Stimulated activated naive CD8-positive, alpha-beta T cell treated with anti-CD3 and anti-CD28 coated beads, Interleukin-15, Interleukin-2, amounts not matched to agents 100 U/mL and 50 U/mL, for 24 hours (primary cell): ENCODE measurements at regions not wholly inside any gene's neighbourhood (a gene's known extent, or its start where the extent isn't known, plus 50 kb on each side); places are given as distances from the start of the nearest gene placed in this dataset.

Source experiments
- ATAC-seq: fragments of 150-1000 bp; cut with Tn5 transposase; one replicate; pipeline ENCODE4 v1.10.0; 2021
- DNase-seq: peaks from one replicate; pipeline ENCODE4 v3.0.0; 2021

DNA sequence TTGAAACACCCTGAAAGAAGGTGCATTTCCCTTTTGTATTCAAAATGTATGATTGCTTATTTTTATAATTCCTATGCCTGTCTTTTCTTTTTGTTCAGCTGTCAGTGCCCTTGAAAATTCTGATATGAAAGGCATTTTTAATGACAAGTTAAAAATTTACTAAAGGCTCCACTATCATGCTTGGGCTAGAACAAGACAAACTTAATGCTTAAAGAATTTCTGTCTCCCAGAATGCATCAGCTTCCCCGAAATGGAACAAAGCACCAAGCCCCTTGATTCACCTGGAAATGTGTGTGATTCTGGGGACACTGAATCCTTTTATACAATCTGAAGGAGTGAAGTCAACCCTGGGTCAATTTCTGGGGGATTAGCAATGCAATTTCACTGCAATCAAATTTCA lies 457.5 kb downstream of the LMO4 start:
- DNase-seq (no peak), ATAC-seq (no peak)

DNA sequence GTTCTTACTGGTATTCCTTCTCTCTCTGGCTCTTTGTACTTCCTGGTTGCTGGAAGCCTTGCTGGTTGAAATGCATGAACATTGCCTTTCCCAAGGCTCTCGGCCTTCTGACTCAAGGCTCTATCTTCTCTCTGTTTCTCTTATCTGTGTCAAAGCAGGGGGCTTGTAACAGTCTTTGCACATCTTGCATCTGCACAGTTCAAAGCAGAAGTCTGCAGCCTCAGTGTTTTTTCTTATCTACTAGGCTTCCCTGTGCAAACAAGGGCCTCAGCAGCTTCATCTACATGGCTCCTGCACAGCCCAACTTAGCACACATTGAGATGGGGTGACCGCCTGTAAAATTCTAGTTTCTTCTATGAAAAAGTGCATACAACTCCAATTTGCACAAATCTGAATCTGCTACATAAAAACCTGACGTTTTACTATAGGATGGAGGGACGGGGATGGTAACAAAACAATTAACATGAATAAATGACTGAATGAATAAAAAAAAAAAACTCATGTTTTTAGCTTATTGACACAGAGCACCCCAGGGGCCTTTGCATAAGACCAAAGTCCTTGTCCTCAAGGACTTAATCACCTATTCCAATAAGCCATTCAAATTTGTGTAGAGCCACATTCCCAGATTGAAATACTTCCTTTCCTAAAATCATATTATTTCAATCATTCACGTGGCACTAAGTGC lies 458.3 kb downstream of the LMO4 start:
- ATAC-seq (no peak), DNase-seq (no peak)

DNA sequence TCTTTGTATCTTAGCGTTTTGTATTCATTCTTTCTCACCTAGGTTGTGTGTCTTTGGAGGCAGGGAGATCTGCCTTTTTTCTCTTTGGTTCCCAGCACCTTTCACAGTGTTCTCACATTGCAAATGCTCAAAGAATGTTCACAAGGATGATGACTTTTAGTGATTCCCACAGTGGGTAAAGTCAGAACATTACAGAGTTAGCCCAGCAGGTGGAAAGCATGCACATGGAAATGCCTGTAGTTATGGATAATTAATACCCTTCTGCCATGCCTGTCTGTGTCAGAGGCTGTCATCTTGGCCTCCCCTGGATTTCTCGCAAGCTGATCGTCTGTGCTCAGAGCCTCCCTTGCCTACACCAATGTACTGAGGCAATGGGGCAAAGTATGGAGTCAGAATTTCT lies 458.9 kb downstream of the LMO4 start:
- DNase-seq (no peak), ATAC-seq (no peak)

DNA sequence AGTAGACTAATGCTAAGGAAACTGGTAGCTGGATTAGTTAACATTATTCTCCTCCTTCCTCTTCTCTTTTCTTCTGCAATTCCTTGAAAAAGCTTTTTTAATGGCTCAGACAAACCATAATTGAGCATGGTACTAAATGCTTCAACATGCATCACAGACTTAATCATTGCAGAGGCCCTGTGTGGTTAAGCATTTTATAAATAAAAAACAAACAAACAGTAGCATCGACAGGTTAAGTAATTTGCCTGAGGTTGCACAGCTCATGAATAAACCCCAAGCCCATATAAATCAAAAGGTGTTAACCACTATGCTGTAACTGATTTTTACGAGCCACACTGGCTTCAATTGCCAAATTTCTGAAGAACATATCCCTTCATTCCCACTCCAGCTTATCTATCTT lies 462.1 kb downstream of the LMO4 start:
- DNase-seq (no peak), ATAC-seq (no peak)

DNA sequence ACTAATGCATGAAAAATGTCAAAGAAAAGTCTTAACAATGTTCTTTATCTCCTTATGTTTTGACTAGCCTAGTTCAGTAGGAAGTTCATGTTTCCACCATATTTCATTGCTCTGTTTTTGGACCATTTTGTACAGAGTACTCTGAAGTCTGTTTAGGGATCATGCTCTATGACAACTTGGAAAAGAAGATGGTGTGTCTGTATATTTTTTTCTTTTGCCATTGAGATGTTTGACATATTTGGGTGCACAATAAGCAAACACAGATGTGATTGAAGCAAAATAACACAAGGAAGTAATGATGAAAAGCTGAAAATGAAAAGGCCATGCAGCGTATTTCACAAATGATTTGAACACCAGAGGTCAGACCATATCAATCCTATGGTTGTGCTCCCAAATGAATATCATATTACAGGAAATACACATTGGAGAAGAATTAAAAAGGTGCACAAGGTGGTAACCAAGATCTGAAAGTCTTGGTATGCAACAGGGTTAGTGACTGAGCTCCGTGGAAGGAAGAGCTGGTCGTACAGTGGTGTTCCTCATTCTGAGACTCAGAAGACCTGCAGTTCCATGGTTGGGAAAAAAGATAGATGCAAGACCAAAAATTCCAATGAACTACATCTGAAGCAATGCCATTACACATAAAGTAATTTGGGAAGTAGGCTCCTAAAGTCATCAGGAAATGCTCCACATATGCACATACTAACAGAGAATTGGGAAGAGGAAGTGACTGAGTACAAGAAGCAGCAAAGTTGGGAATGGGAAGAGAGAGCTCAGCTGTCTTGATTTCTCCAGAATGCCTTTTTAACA lies 463.5 kb downstream of the LMO4 start:
- no peak for ATAC-seq
- no peak for DNase-seq

DNA sequence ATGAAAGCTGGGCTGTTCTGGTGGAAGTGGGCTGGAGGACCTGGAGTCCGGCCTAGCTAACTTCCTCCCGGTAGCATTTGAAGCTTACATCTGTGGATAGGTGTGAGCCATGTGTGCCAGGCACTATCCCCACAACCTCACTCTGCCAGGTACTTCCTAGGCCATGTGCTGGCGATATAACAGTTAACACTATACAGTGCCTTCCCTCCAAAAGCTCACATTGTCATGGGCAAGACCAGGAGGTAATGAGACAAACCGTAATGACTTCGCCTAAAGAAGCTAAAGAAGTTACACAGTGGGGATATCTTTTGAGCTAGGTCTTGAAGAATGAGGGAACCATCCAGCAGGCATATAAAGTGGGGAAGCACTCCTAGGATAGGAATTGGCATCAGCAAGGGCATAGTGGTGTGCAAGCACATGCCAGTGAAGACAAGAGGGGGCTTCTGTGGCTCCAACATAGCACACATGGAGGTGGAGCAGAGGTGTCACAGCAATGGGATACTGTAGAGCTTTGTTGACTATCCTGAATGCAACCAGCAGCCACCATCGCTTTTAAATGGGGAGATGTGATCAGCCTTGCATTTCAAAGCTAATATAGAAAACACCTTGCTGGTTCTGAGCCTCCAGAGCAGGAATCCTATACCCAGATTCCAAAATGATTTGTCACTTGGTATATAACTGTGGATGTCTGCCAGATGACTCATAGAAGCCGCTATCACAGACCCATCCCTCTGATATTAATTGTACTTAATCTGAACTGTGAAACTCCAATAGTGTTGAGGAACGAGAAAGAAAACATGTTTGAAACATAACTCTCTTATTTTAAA lies 466.3 kb downstream of the LMO4 start:
- DNase-seq (no peak), ATAC-seq (no peak)

DNA sequence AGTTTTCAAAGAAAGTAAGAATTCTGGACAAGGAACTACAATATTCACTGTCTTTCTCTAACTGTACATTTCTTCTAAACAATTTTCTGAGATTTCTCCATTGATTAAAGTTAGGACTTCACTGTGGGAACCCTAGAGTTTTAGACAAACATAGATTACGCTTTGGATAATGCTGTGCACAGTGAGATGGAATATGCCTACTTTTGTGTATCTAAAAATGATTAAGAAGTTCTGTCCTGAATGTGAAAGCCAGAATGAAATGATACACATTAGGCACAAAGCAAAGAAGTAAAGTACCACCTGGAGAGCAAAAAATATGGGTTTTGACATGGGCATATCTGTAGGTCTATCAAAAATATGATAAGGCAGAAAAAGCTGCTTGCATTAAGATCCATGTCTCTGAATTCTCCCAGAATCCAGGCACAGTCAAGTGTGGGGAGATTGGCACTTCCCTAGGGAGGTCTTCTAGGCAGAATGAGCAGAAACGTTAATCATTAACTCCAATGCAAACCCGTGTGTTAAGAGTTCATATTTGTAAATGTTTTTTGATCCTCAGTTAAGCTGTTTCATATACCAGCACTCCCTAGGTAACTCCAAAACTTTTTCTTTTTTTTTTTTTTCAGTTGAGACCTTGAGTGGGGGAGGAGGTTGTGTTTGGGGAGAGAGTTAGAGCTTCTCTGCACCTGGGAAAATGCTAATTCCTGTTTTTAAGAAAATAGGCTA lies 467.1 kb downstream of the LMO4 start:
- DNase-seq: no peak
- ATAC-seq: no peak

DNA sequence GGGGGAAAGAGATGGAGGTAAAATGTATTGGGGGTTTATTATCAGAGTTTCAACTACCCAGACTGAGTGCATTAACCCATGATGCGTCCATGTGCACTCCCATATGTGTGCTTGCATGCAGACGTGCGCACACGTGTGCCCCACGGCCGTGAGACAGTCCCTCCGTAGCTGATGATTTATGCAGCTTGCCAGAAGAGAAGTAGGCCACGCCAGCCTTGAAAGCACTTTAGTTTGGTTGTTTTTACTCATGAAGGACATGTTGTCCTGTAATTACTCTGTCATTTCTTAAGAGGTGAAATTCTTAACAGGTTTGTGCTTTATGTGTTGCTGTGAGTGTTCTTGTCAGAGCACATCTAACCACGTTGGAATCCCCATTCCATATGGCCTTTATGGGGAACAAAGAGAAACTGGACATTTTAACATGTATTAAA lies 467.8 kb downstream of the LMO4 start:
- DNase-seq (no peak), ATAC-seq (no peak)

DNA sequence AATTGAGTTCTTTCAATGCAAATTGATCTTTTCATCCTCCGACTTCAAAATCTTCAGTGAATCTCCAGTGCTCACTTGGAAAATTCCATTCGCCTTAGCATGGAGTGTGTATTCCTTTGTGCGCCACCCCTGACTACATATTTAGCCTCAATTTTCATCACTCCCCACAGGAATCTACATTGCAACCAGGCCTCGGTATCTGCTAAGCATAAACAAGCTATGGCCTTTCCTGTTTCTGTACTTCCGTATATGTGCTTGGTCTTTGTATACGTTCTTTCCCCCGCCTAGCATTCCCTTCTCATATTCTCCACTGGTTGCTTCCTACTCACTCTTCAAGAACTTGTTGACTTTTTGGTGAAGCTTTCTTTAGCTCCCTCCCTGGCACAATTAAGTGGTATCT lies 470.8 kb downstream of the LMO4 start:
- ATAC-seq (no peak), DNase-seq (no peak)

DNA sequence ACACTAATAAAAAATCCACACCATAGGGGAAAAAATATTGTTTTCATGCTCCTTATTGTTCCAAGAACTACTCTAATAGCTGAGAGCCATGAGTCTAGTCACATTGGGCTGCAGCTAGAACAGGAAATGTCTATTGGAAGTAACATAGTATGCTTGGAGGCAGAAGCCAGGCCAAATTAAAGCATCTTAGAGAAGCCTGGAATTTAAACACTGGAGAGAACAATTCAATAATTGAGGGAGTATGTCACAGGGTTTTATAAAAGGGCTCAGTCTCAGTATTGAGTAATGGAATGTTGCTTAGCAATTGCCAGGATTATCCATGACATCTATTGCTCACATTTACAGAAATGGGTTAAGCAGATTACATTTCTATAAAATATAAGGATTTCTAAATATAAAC lies 471.3 kb downstream of the LMO4 start:
- DNase-seq: no peak
- ATAC-seq: no peak

DNA sequence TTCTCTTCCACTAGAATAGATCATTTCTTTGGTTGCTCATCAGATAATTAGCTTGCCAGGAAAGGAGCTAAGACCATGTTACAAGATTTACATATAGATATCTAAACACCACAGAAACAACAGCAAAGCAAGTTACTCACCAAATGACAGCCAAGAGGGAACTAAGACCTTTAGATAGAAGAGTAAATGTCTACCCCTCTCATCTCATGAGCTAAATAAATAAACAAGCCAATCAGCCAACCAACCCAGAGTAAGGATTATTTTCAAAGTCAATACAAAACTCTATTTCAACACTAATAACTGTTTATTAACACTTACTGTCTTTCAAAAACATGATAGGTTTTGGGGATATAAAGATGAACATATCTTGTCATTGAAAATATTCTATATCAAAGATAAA lies 474.7 kb downstream of the LMO4 start:
- DNase-seq: no peak
- ATAC-seq: no peak

DNA sequence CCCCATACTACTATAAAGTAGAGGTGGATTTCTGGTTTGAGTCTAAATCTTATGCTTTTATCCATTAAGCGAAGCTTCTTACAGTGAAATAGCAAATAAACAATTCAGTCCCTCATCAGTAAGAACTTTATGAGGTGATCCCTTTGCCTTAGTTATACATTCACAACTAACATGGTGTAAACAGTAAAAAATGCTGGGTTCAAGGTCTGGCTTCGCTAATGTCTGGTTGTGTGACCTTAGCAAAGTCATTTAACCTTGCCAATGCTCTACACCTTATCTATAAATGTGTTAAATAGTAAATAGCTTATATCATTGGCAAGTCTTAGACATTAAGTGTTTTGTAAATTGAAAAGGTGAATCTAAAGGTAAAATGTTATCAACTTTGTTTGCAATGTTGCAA lies 475.4 kb downstream of the LMO4 start:
- ATAC-seq: no peak
- DNase-seq: no peak

DNA sequence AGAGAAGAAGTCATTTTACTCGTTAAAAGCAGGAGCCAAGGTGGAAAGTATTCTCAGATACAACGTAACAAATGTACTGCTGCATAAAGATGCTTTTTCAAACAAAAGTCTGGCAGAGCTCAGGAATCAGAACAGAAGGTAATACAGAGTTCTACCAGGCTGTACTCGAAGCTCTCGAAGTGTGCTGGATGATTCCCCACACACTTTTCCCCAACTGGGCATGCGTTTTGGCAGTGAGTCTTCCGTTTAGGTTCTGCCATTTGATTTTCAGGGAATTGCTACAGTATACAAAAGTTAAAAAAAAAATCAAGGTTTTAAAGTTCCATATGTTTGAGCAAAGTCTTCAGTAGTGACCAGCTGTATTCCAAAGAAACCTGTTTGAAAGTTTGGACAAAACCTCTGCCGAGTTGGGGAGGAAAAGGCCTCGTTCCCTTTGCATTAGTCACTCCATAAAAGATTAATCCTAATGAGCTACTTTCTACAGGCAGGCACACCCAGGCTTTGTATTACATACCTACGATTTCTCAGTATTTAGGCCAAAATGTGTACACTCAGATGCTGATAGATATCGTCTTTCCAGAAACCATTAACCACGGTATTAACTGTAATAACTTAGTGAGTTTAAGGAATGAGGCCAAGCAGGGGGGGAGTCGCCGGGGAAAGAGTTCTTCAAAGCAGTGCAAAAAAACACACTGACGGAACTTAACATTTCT lies 477.1 kb downstream of the LMO4 start:
- no peak for DNase-seq
- ATAC-seq: no peak

DNA sequence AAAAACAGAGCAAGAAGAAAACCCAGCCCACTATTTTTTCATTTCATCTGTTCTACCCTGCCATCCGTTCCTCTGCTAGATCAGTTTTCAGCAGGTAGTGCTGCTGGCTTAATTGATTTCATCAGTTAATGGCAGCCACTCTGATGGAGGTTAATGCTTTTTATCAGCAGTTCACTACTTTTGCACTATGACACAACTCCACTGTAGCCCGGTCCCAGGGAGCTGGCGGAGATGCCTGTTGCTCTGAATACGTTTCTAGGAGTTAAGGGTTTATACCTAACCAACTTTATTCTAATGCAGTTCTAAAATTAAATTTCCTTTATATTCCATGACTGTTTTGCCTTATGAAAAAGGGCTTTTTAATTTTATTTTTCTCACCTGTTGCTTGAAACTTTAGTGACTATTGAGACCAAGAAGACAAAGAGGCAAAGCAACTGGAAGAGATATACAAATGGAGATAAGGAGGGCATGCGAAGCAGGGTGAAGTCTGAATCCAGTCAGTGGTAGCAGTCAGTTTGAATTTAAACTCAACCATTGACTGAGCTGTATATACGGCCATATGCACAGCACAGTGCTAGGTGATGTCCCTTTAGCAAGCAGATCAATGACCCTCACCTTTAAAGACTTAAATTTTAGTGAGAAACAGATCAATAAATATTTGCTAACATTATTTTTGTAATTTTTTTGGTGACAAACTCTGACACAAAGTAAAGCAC lies 477.9 kb downstream of the LMO4 start:
- DNase-seq (no peak), ATAC-seq (no peak)

DNA sequence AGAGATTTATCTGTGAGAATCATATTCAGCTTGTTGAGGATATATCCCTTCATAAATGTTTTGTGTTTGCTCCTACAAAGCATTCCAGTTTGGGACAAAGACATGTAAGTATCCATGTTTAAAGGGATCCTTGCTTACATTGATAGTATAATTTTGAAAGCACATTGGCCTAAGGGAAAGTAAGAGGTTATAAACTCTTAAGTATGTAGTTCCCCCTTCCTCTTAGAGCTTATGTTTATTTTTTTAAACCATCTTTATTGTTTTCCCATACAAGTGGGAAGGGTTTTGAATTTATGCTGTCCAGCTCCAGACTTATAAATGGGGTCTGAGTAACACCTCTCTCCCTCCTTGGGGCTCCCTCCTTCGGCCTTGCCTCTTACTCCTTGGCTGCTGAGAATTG lies 481.5 kb downstream of the LMO4 start:
- ATAC-seq: no peak
- no peak for DNase-seq

DNA sequence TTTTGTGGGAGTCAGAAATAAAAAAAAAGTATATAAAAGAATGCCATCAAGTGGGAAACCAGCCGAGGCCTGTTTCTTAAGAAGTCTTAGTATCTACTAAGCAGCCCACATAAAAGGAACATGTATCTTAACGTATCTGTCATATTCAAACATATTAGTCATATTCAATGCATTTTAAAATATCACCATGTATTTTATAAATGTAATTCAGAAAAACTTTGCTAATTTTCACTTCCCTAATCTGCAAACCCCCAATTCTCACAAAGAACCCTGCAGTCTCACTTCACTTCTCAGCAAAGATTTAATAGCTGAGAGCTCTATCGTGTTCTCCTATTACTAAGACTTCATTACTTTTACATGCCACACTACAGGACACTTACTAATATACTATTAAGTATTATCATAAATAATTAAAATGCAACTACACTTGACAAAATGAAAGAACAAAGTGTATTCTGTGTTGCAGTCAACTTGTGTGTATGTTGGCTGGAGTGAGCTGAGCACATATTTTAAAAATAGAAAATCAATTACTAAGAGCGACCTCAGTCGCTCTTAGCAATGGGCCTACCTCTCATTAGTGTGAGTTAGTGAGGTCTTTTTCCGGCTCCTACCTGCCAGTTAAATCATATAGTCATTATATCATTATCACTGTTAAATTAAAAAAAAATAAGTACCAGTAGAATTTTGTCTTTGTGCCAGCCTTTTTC lies 484.3 kb downstream of the LMO4 start:
- no peak for DNase-seq
- no peak for ATAC-seq

DNA sequence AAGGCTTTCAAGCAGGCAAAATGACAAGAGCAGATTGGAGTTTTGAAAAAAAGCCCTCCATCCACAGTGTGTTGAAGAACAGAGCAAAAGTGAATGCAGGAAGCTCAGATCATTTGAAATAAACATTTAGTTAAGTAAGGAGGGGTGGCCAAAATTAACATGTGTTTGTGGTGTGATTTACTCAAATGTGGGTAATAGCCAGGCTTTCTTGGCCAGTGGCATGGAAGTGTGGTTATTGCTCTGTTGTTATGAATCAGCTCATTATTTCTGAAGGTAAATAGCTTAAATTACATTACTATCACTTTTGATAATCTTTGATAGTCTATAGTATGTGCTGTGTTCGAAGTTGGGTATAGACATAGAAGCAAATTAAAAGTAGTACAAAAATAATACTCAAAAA lies 485.9 kb downstream of the LMO4 start:
- DNase-seq (no peak), ATAC-seq (no peak)

DNA sequence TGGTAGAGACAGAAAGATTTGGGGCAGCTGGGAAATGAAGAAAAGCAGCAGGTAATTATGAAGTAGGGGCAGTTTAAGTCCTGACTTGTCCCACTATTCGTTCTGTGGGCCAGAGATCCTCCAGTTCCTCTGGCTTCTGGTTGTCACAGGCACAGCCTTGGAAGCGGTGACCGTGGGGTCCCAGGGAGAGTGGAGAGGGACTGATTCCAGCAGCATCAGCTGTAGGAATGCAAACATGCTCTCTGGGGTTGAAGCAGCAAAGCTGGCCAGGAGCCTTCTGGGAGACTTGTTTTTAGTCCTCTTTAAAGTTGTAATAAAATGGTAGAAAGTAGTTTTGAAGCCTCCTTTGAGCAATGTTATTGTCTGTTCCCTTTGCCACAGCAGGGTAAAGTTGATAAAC lies 488.0 kb downstream of the LMO4 start:
- ATAC-seq: no peak
- no peak for DNase-seq

DNA sequence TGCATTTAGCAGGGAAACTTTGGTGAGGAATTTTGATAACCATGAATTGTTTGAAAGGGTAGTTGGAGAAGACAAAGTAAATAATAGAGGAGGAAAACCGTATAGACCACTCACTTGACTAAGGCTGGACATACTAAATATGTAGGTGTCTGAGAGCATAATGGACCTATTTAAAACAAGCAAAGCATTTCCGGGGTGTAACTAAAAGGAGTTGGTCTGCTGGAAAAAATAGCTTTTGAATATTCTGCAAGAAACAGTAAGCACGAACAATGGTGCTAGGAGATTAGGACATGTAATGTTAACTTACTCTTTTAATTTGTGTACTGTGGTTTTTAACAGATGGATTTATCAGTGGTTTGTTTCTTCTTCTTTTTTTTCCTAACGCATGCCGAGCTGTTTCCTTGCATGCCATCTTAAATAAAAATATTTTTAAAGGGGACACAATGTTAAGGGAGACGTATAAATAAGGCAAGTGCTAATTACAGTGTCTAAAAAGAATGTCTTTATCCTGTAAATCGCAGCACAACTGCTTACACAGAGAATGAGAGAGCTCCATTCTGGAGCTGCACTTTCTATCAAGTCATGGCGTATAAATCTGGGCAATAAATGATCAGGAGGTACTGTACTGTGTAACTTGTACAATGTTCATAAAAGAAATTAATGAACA lies 492.1 kb downstream of the LMO4 start:
- no peak for ATAC-seq
- DNase-seq: no peak

DNA sequence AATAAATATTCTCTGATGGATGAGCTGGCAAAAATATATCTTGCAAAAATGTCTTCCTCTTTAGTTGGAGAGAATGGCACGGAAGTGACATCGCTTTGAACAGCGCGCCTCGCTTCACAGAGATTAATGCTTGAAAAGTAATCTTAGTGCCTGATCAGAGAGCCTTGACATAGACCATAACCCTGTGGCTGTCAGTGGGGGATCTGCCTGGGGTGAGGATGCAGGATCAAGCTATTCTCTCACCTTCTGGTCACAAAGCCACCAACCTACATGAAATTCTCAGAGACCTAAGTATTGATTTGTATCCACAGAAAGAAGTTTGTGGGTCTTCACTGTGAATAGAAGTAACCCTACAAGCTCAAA lies 492.6 kb downstream of the LMO4 start:
- ATAC-seq (no peak), DNase-seq (no peak)
